Aorta (tissue), 5 donors: ENCODE measurements at regions not wholly inside any gene's neighbourhood (a gene's known extent, or its start where the extent isn't known, plus 50 kb on each side); places are given as distances from the start of the nearest gene placed in this dataset.

Experiments used
- ATAC-seq: fragments of 200-7000 bp; cut with Tn5 transposase; one replicate; pipeline ENCODE4 v1.9.1; 2022; ENCODE audit warnings: moderate library complexity; ENCODE audit not compliant: low FRiP score
- DNase-seq, 2 donors: peaks; one replicate each; pipeline ENCODE4 v3.0.0-alpha.2; 2020
- H3K27ac ChIP-seq, 2 donors: one replicate each; pipeline ENCODE4 v1.5.1; 2013; ENCODE audit warnings: low read length in 2 of 2, mild to moderate bottlenecking in 2 of 2, moderate library complexity in 2 of 2, control low read depth in 1 of 2, inconsistent platforms in 1 of 2, low read depth in 1 of 2
- H3K27me3 ChIP-seq, 2 donors: one replicate each; pipeline ENCODE4 v1.6.1; 2013; ENCODE audit warnings: control low read depth in 1 of 2, low read length in 1 of 2, mild to moderate bottlenecking in 1 of 2, moderate library complexity in 1 of 2; ENCODE audit not compliant: insufficient read depth in 2 of 2, control insufficient read depth in 1 of 2
- H3K36me3 ChIP-seq, 2 donors: one replicate each; pipeline ENCODE4 v1.6.1; 2013; ENCODE audit warnings: control low read depth in 1 of 2, low read length in 1 of 2, mild to moderate bottlenecking in 1 of 2; ENCODE audit not compliant: insufficient read depth in 2 of 2, control insufficient read depth in 1 of 2
- H3K4me1 ChIP-seq, 2 donors: one replicate each; pipeline ENCODE4 v1.6.1; 2013; ENCODE audit warnings: low read length in 2 of 2, control low read depth in 1 of 2, mild to moderate bottlenecking in 1 of 2, moderate library complexity in 1 of 2; ENCODE audit not compliant: insufficient read depth in 2 of 2, control insufficient read depth in 1 of 2
- H3K4me3 ChIP-seq, 2 donors: one replicate each; pipeline ENCODE4 v1.5.1; 2013; ENCODE audit warnings: low read length in 2 of 2, control low read depth in 1 of 2, mild to moderate bottlenecking in 1 of 2
- H3K9me3 ChIP-seq: one replicate; pipeline ENCODE4 v1.6.1; 2013; ENCODE audit warnings: mild to moderate bottlenecking, low read length; ENCODE audit not compliant: control insufficient read depth
- WGBS, 2 donors: extraction: QIAGEN DNeasy Blood & Tissue Kit; methylation state at CpG; one replicate each; pipeline ENCODE4 v1.1.7; 2013; 5-methylcytosine and 5-hydroxymethylcytosine counted together
- intact Hi-C, 2 donors: fragments of 100-400 bp; cut with DNase I; formaldehyde crosslinking; loops; one replicate each; pipeline versions ENCODE4 v1.14.2 to v1.15.0; 2022
- donor health status: healthy with polysubstance abuse.
- donor health status: Bipolar disorder and iron deficiency.
- donor health status: DM: no; HTN: no; CAD: no.
- donor health status: DM: no; HTN: no; CAD: no.
- donor health status: DM: yes; HTN: yes; CAD: no.

DNA sequence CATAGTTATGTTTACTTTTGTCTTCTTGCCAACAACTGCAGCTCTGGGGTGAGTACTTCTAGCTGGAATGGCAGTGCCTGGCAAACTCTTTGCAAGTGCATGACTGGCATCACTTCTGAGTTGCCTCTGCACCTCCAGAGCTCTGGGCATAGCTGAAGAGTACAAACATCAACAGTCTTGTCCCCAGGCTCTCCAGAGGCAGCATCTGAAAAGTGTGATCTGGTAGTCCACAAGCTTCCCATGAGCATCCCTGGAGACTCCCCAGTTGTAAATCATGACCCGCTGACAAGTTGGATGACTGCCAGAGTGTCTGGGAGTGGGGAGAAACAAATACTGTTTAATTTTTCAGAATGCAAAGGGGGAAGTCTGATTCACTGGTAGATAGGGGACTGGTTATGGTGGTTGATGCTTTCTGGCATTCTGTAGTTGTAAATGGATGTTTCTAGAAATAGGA, 138.9 kb upstream of the CDK13 start:
- H3K4me1 ChIP-seq: no peaks in the 10 kb centered on the region
- intact Hi-C loops: no loop called here
- no peaks in the 10 kb centered on the region for H3K36me3 ChIP-seq
- H3K9me3 ChIP-seq: no peaks in the 10 kb centered on the region
- H3K27ac ChIP-seq: no peak overlapping the region
- H3K27me3 ChIP-seq: no peaks in the 10 kb centered on the region
- WGBS, 2 donors: 18 to 21% methylated on average over 1 of the region's 1 CpG
- no peak overlapping the region for H3K4me3 ChIP-seq
- ATAC-seq (no peak), DNase-seq (no peak)

DNA sequence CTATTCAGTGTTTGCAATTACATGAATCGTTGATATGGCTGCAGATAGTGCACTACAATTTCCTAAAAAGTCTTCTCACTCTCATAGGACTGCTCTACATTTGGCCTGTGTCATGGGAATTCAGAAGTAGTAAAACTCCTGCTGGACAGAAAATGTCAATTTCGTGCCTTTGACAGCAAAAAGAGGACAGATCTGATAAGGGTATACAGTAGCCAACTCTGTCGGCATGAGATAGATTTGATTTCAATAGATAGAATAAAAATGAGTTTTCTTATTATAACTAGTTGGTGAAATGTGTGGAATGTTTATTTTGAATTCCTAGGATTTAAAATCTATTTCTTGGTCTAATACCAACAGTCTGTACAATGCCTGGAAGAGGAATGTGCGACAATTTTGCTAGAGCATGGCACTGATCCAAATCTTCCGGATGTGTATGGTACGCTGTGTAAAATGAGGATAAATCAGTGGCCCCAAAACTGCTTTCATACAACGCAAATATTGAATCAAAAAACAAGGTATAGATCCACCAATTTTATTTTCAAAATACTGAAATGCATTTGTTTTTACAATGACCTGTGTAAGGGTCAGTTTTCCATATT, 133.5 kb upstream of the CDK13 start:
- ATAC-seq (no peak), DNase-seq (no peak)
- Histone ChIP-seq H3K4me1 (no peaks in the 10 kb centered on the region), H3K27me3 (peaks cover 0 to 1% of the 10 kb centered on the region in 2 donors), H3K27ac (no peak overlapping the region), H3K36me3 (no peaks in the 10 kb centered on the region), H3K9me3 (no peaks in the 10 kb centered on the region), H3K4me3 (no peak overlapping the region)
- intact Hi-C loops: no loop called here
- 15 to 22% methylated on average over 7 of the region's 7 CpGs for WGBS, 2 donors

DNA sequence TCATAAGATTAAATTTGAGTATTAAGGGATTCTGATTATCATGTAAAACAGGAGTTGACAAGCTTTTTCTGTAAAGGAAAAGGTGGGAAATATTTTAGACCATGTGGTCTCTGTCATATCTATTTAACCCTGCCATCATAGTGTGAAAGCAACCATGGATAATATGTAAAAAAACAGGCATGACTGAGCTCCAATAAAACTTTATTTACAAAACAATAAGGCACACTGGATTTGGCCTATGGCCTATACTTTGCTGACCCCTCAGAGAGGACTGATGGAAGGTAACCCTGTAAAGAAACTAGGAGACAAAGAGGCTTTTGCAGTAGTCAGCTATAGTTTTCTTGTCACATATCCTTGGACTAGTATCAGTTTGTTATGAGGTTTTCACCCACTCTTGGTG, 130.5 kb upstream of the CDK13 start:
- H3K27me3 ChIP-seq: peaks cover 0 to 1% of the 10 kb centered on the region in 2 donors
- no peaks in the 10 kb centered on the region for H3K4me1 ChIP-seq
- DNase-seq (no peak), ATAC-seq (no peak)
- no peaks in the 10 kb centered on the region for H3K36me3 ChIP-seq
- intact Hi-C loops: no loop called here
- H3K4me3 ChIP-seq: no peak overlapping the region
- H3K9me3 ChIP-seq: no peaks in the 10 kb centered on the region
- no peak overlapping the region for H3K27ac ChIP-seq

DNA sequence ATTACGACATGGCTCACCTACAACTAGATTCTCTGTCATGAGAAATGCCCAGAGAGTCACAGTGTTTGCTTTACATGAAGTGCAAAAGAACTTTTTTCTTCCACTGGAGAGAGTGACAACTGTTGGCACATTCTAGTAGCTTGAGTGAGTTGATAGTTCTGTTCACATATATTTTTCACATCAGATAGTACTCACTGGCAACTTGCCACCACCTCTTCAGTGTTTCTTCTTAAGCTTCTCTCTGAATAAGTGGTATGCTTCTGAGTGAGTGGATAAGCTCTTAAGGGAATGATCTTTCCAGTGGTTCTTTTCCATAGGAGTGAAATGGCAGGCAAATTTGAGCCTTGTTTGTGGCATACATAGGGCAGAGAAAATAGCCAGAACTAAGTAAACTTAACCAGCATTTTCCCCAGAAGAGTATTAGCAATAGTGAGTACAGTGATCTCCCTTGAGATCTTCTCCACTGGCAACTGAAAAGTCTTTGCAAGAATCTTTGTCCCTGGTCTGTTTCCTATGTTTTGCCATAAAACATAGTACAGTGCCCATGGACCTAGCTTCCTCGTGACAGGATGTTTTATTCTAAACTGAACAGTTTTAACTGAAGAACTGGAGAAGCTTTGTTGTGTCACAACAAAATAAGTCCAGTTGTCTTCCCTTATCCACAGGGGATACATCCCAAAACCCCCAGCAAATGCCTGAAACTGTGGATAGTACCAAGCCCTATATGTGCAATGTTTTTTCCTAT, 125.4 kb upstream of the CDK13 start:
- no peak overlapping the region for H3K27ac ChIP-seq
- no peak overlapping the region for H3K4me3 ChIP-seq
- 58 to 61% methylated on average over 2 of the region's 2 CpGs for WGBS, 2 donors
- no peaks in the 10 kb centered on the region for H3K9me3 ChIP-seq
- H3K27me3 ChIP-seq: peaks cover 0 to 4% of the 10 kb centered on the region in 2 donors
- no peak for ATAC-seq
- intact Hi-C loops: no loop called here
- DNase-seq: no peak
- H3K4me1 ChIP-seq: no peaks in the 10 kb centered on the region
- no peaks in the 10 kb centered on the region for H3K36me3 ChIP-seq

DNA sequence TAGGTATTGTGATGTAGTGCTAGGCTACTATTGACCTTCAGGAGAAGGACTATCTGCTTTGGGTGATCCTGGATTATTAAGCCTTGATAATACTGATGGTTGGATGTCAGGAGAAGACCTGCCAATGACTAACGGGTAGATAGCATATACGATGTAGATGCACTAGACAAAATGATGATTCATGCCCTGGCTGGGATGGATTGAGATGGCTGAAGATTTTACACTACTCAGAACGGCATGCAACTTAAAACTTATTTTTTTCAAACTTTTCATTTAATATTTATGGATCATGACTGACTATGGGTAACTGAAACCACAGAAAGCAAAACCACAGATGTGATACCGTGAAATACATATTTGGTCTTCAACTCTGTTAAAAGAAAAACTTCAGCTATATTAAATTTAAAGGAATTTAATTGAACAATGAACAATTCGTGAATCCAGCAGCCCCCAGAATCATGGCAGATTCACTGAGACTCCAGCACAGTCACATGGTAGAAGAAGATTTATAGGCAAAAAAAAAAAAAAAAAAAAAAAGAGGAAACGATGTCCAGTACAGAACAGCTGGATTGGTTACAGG, 124.6 kb upstream of the CDK13 start:
- ATAC-seq (no peak), DNase-seq (no peak)
- Histone ChIP-seq H3K9me3 (no peaks in the 10 kb centered on the region), H3K4me1 (no peaks in the 10 kb centered on the region), H3K36me3 (no peaks in the 10 kb centered on the region), H3K27me3 (peaks cover 0 to 4% of the 10 kb centered on the region in 2 donors), H3K27ac (no peak overlapping the region), H3K4me3 (no peak overlapping the region)
- WGBS, 2 donors: 61 to 70% methylated on average over 6 of the region's 6 CpGs
- intact Hi-C loops: no loop called here

DNA sequence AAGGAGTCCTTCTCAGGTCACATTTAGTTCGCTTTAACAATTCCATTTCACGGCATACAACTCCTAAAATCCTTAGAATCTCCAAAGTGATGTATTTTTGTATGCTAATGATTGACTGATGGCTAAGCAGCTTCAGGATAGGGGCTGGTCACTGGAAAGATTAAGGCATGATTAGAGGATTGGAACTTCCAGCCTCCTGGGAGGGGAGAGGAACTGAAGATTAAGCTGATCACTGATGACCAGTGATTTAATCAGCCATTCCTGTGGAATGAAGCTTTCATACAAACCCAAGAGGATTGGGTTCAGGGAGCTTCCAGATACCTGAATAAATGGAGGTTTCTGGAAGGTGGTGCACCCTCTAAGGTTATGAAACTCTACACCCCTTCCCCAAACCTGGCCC, 123.9 kb upstream of the CDK13 start:
- Histone ChIP-seq H3K27ac (no peak overlapping the region), H3K4me3 (no peak overlapping the region), H3K9me3 (no peaks in the 10 kb centered on the region), H3K36me3 (no peaks in the 10 kb centered on the region), H3K4me1 (no peaks in the 10 kb centered on the region), H3K27me3 (peaks cover 0 to 4% of the 10 kb centered on the region in 2 donors)
- no peak for DNase-seq
- 43 to 44% methylated on average over 2 of the region's 2 CpGs for WGBS, 2 donors
- intact Hi-C loops: no loop called here
- ATAC-seq: no peak

DNA sequence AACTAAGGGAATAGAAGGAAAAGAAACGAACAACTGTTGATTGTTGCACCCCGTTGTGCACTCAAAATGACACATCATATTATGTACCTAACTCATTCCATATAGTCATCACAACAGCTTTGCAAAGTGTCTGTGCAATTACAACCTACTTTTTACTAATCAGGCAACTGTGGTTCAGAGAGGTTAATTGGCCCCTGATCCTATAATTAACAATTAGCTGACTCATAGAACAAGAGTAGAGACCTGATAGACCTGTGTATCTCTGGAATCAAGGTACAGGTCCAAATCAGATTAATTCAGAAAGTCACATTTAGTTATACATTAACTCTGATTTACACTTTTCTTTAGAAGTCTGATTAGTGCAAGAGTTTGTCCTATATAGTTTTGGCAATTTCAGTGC, 122.5 kb upstream of the CDK13 start:
- H3K4me3 ChIP-seq: no peak overlapping the region
- no peaks in the 10 kb centered on the region for H3K36me3 ChIP-seq
- H3K27ac ChIP-seq: no peak overlapping the region
- intact Hi-C loops: no loop called here
- 87 to 91% methylated on average over 2 of the region's 2 CpGs for WGBS, 2 donors
- ATAC-seq: no peak
- no peaks in the 10 kb centered on the region for H3K9me3 ChIP-seq
- no peaks in the 10 kb centered on the region for H3K4me1 ChIP-seq
- peaks cover 0 to 4% of the 10 kb centered on the region in 2 donors for H3K27me3 ChIP-seq
- no peak for DNase-seq

DNA sequence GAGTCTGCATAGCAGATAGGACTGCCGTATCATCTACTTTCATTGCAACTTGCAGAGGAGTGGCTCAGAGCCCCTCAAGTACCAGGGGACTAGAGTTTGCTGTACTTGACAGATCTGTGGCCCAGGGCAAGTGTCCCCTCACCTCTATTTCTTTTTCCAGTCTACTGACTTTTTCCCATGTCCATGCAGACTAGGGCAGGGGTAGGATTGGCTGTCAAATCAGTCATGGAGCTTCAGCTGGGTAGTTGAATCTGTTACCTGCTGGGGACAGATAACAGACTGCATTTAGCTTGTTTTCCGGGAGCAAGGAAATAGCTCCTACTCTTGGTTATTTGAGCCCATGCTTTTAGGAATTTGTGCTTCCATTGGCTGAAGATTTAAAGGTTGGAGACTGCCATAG, 121.0 kb upstream of the CDK13 start:
- WGBS, 2 donors: 85 to 92% methylated on average over 2 of the region's 2 CpGs
- ATAC-seq: no peak
- no peaks in the 10 kb centered on the region for H3K36me3 ChIP-seq
- H3K27ac ChIP-seq: no peak overlapping the region
- H3K27me3 ChIP-seq: peaks cover 0 to 4% of the 10 kb centered on the region in 2 donors
- no peak overlapping the region for H3K4me3 ChIP-seq
- no peaks in the 10 kb centered on the region for H3K9me3 ChIP-seq
- DNase-seq: no peak
- intact Hi-C loops: no loop called here
- H3K4me1 ChIP-seq: no peaks in the 10 kb centered on the region
